C4-2B (cell line): ENCODE measurements at regions not wholly inside any gene's neighbourhood (a gene's known extent, or its start where the extent isn't known, plus 50 kb on each side); places are given as distances from the start of the nearest gene placed in this dataset.

Source experiments
- H3K27ac ChIP-seq: fragments of 450-650 bp; 2 replicates; pipeline ENCODE4 v1.5.1; 2017
- ZFX ChIP-seq: fragments of 450-650 bp; IDR thresholded peaks from 2 replicates; pipeline ENCODE4 v1.6.1; 2017
- TF ChIP-seq, protein P1 (sequence below): fragments of 450-650 bp; conservative IDR thresholded peaks from 2 replicates; pipeline ENCODE4 v1.5.1; 2017; ENCODE audit warnings: mild to moderate bottlenecking

- TF ChIP-seq ZFX: no peak
- TF ChIP-seq, protein P1, sequence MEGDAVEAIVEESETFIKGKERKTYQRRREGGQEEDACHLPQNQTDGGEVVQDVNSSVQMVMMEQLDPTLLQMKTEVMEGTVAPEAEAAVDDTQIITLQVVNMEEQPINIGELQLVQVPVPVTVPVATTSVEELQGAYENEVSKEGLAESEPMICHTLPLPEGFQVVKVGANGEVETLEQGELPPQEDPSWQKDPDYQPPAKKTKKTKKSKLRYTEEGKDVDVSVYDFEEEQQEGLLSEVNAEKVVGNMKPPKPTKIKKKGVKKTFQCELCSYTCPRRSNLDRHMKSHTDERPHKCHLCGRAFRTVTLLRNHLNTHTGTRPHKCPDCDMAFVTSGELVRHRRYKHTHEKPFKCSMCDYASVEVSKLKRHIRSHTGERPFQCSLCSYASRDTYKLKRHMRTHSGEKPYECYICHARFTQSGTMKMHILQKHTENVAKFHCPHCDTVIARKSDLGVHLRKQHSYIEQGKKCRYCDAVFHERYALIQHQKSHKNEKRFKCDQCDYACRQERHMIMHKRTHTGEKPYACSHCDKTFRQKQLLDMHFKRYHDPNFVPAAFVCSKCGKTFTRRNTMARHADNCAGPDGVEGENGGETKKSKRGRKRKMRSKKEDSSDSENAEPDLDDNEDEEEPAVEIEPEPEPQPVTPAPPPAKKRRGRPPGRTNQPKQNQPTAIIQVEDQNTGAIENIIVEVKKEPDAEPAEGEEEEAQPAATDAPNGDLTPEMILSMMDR: no peak
- H3K27ac ChIP-seq: no peak overlapping the region
Measured at GRCh38 chr13:74709226-74709625, 575.0 kb upstream of the KLF12 start.

GRCh38 chr13:74708629-74709028 lies 574.4 kb upstream of the KLF12 start:
- TF ChIP-seq, protein P1: no peak
- no peak for TF ChIP-seq ZFX
- no peak overlapping the region for H3K27ac ChIP-seq

DNA sequence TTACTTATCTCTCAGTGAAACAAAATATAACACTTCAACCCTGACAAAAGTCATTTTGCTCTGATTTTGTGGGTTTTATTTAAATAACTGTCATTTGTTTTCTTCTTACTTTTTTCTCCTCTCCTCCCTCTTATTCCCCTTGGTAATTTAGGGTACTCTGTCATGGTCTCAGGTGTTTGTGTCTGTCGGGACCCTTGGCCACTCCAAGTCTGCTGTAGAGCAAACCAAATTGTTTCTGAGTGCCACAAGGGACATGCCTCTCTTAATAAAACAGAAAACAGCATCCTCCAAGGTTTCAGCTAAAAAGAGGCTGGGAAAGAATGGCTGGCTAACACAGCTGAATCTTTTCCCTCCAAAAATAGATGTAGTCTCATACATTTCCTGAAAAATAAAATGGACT lies 573.1 kb upstream of the KLF12 start:
- no peak overlapping the region for H3K27ac ChIP-seq
- no peak for TF ChIP-seq ZFX
- TF ChIP-seq, protein P1: no peak

DNA sequence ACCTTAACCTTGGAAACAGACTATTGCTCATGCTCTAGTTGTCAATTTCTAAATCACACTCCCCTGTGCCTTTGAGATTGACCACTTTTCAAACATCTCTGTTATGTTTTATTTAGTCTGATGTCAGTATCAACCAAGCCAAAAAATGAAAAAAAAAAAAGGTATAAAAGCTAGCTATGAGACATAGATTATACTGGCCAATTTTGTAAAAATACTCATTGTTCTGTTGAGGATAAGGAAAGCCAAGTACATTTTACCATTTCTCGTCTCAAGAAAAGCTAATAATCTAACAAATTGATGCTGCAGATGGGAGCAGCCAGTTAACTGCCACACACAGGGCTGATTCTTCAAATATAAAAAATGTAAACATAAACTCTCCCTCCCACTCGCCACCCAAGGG lies 572.6 kb upstream of the KLF12 start:
- TF ChIP-seq, protein P1: no peak
- TF ChIP-seq ZFX: no peak
- H3K27ac ChIP-seq: no peak overlapping the region

- TF ChIP-seq ZFX: no peak
- TF ChIP-seq, protein P1: no peak
- no peak overlapping the region for H3K27ac ChIP-seq
Measured at GRCh38 chr13:74705438-74705837, 571.2 kb upstream of the KLF12 start.

DNA sequence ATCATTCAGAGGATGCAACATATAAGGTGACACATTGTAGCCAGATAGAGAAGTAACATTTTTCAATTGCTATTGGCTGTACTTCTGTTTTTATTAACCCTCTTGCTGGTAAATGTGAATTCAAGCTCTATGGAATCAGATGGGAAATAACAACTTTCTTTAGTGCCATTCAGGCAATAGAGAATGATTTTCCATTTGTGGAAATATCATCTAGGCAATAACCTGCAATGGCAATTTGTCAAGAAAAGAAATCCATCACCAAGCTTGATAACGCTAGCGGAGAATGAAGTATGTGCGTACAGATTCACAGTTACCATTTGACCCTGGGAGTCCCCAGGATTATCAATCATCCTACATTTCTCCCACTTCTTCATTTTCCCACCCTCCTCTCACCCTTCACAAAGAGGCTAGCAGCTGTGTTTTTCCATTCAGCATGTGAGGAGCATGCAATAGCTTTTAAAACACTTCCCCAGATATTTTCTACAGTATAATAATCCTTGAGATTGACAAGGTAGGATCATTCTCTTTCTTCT lies 569.7 kb upstream of the KLF12 start:
- TF ChIP-seq, protein P1: no peak
- TF ChIP-seq ZFX: no peak
- H3K27ac ChIP-seq: no peak overlapping the region

- H3K27ac ChIP-seq: no peak overlapping the region
- TF ChIP-seq ZFX: no peak
- TF ChIP-seq, protein P1: no peak
Measured at GRCh38 chr13:74696148-74696922, 562.1 kb upstream of the KLF12 start.
